ELR (cell line): ENCODE measurements at regions not wholly inside any gene's neighbourhood (a gene's known extent, or its start where the extent isn't known, plus 50 kb on each side); places are given as distances from the start of the nearest gene placed in this dataset.
"Not testable (repeated sequence)": the region's sequence is repeated elsewhere in the genome, so short reads cannot be mapped to it uniquely, and the experiment has no call there.

Source experiments
- DNase-seq: peaks from one replicate; pipeline ENCODE4 v3.0.0-alpha.2; 2015; ENCODE audit warnings: low read depth

DNA sequence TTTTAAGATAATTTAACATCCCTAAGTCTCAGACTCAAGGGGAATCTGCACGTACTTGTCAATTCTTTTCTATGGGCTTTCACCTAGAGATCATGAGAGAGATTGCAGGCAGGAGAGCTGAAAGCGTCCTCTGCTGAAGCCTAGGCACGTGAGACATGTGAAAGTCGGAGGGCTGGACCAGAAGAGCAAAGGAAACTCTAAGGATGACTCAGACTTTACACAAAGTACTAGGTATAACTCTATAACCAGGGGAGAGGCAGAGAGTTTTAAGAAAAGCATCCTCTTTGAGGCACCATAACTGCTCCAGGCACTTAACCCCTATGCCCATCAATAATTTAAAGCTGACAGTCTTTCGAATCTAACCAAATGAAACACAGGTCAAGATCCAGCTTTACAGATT, 436.6 kb downstream of the VGLL3 start:
- DNase-seq = no peak

DNA sequence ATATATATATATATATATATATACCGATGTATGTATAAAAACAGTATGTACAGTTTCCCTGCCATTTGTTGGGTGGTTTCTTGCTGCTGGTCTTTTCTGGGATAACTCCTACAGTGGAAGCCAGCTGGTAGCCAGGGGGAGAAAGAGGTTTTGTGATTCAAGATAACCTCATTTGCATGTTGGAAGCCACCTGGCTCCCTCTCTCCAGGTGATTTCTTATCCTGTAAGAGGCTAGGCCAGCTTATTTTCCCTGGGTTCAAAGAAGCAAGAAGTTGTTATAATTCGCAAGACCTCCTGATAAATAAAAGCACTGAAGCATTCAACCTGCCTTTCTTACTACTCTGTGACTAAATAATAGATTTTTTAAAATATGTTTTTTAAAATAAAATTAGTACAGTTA, 443.3 kb downstream of the VGLL3 start:
- no peak for DNase-seq

DNA sequence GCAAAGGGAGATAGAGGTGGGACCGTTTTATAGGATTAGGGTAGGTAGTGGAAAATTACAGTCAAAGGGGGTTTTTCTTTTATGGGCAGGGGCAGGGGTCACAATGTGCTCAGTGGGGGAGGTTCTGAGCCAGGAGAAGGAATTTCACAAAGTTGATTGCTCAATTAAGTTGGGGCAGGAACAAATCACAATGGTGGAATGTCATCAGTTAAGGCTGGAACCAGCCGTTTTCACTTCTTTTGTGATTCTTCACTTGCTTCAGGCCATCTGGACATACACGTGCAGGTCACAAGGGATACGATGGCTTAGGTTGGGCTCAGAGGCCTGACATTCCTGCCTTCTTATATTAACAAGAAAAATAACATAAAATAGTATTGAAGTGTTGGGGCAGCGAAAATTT, 453.8 kb downstream of the VGLL3 start:
- DNase-seq = no peak

- DNase-seq = no peak
Measured at GRCh38 chr3:86519819-86520218, 471.1 kb downstream of the VGLL3 start.

GRCh38 chr3:86481636-86482035, 509.3 kb downstream of the VGLL3 start:
- DNase-seq = no peak

DNA sequence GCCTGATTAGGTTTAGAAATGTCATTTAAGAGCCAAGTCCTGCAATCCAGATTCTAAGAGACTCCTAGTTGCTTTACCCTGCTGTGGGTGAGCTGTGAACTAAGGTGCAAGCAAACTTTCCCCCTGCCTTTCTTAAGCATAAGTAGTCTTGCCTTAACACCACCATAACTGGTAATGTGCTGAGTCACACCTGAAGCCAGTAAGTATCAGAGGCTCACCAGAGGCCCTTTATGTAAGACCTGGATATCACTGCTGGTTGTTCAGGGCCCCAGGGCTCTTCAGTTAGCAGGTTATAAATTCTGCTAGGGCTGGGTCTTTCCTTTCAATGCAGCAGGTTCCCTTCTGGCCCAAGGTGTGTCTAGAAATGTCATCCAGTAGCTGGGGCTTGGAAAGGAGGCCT, 509.9 kb downstream of the VGLL3 start:
- no peak for DNase-seq

GRCh38 chr3:86464180-86464579, 526.8 kb downstream of the VGLL3 start:
- DNase-seq = no peak

DNA sequence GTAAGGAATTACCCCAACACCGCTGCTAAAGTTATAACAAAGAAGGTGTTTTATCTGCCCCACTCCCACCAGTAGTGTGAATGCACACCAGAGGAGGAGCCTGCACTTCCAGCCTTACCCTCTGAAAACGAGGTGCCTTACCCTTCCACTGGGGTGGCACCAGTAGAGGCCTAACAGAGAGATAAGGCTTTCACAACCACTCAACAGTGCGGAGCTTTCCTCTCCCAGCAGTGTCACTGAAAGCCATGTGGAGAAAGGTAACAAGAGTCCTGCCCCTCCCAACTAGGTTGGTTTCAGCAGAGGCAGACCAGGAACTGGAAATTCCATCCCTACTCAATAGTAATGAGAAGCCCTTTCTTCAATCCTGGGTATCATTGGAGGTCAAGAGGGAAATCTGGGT, 539.2 kb downstream of the VGLL3 start:
- no peak for DNase-seq

DNA sequence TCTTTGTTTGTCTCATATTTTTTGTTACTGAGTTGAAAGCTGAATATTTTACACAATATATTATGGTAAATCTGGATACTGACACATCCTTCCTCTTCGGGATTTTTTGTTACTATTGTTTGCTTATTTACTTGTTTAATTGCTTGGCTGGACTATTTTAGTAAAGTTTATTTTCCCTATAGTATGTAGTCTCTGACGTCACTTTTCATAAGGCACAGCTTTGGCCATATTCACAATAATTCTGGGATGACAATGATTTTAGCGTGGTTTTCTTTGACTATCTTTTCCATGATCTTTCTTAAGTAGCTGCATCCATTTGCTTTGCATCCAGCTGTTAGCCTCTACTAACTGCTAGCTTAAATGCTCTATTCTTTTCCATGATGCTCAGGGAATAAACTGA, 552.4 kb downstream of the VGLL3 start:
- DNase-seq = no peak

- no peak for DNase-seq
Measured at GRCh38 chr3:86427343-86427742, 563.6 kb downstream of the VGLL3 start.

GRCh38 chr3:86420990-86421739, 569.8 kb downstream of the VGLL3 start:
- no peak for DNase-seq

DNA sequence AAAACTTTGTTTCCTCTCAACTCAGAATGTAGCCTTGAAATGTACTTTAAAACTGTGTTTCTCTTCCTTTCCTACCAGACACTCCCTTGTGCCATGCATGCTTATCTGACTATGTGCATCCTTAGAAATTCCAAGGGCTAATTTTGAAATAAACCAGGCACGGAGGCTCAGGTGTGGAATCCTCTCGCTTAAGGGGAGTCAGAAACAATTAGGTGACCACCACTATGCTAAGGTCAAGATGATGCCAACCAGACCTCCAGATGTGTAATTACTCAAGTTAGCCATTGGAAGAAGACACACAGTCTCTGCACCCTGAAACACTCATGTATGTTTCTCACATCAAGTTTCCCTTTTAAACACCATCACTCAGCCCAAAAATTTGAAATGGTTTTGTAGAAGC, 572.1 kb downstream of the VGLL3 start:
- no peak for DNase-seq

GRCh38 chr3:86416334-86416733, 574.6 kb downstream of the VGLL3 start:
- no peak for DNase-seq

DNA sequence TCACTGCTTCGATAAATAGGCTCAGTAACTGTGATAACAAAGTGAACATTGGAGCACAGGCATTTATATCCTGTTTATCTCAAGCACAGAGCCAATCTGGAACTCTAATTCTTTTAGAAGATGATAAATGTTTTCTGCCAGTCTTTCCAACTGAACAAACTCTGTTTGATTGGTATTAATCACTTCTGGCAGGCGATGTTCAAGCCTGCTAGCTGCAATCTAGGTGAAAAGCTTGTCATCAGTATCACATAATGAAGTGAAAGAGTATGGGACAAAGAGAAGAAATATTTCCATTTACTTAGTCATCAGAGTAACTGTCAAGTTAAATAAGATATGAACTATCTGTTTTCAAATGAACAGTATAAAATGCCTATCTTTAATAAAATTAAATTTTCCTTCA, 577.3 kb downstream of the VGLL3 start:
- DNase-seq = no peak

- no peak for DNase-seq
Measured at GRCh38 chr3:86410587-86410986, 580.4 kb downstream of the VGLL3 start.

DNA sequence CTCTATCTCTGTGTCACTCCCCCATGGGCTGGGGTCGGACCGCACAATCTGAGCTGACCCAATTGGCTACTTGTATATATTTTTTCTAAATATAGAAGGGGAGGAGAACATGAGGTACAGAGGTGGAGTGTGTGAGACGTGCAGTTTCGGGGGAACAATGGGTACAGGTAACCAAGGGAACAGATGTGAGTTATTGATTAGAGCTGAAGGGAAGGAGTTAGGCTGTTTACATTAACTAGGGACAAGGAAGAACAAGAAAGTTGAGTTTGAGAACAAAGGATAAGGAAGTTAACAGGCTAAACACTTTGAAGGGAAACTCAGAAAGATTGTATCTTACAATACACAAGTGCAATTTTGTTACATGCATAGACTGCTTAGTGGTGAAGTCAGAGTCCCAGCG, 601.2 kb downstream of the VGLL3 start:
- DNase-seq = not testable (repeated sequence)

GRCh38 chr3:86388820-86389219, 602.1 kb downstream of the VGLL3 start:
- DNase-seq = peak; percentile 2

DNA sequence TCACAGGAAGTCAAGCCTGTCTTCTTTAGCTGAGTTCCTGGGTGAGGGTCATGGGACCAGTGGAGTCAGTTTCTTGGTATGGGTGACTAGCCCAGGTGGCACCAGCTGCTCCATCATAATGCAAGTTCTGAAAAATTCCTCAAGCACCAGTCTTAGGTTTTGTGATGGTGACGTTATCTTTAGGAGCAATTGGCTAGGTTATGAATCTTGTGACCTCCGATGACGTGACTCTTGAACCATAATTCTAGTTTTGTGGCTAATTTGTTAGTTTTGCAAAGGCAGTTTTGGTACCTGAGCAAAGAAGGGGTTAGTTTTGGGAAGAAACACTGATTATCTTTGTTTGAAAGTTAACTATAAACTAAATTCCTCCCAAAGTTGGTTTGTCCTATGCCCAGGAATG, 608.4 kb downstream of the VGLL3 start:
- no peak for DNase-seq

GRCh38 chr3:86381247-86381646, 609.7 kb downstream of the VGLL3 start:
- no peak for DNase-seq

GRCh38 chr3:86379280-86379679, 611.7 kb downstream of the VGLL3 start:
- no peak for DNase-seq

DNA sequence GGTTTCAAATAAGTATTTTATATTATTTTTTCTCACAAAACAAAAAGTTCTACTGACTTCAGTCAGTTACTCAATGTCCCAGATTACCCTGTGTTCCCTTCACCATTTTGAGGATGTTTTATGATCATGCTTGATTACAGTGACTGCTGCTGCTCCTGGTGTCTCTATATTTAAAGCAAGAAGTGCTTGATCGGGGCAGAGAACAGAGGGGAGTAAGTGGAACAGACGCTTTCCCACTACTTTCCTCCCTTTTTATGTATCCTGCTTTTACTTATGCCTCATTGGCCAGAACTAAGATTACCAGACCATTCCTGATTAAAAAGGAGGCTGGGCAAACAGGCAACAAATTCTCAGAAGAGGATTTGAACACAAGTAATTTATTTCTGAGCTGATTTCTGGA, 612.1 kb downstream of the VGLL3 start:
- DNase-seq = no peak

DNA sequence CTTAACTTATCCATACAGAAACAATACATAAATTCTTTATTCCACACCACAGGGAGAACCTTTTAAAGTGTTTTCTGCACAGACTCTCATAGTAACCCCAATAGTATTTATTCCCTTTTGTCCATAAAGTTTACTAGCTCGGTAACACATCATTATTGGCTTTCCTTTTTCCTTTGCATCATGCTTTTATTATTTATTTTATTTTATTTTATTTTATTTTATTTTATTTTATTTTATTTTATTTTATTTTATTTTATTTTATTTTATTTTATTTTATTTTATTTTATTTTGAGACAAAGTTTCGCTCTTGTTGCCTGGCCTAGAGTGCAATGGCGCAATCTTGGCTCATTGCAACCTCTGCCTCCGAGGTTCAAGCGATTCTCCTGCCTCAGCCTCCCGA, 655.4 kb downstream of the VGLL3 start:
- DNase-seq = not testable (repeated sequence)

GRCh38 chr3:86333636-86334035, 657.3 kb downstream of the VGLL3 start:
- DNase-seq = no peak

GRCh38 chr3:86303935-86304334, 687.0 kb downstream of the VGLL3 start:
- DNase-seq = no peak
